HCT116 (cell line): ENCODE measurements at regions not wholly inside any gene's neighbourhood (a gene's known extent, or its start where the extent isn't known, plus 50 kb on each side); places are given as distances from the start of the nearest gene placed in this dataset.

Experiments used
- ATAC-seq: fragments of 200-7000 bp; cut with Tn5 transposase; 2 replicates; pipeline ENCODE4 v1.9.1; 2020; ENCODE audit warnings: mild to moderate bottlenecking, moderate library complexity
- BruUV-seq: library from RNA; stranded (reverse); fragments of 400-500 nt; replicated peaks from 2 replicates; lab custom pipeline; 2021; lab: Mats Ljungman, UMichigan
- CTCF ChIA-PET: fragments of 300-600 bp; sonication (Branson Sonifier 250); formaldehyde crosslinking; loops from one replicate; lab custom pipeline; 2021; ENCODE audit warnings: antibody characterized with exemption; lab: Charles Lee
- POLR2A ChIA-PET: fragments of 300-600, 350-600 bp; sonication (Branson Sonifier 250); formaldehyde crosslinking; loops from one replicate; lab custom pipeline; 2021; ENCODE audit warnings: antibody characterized with exemption; lab: Charles Lee
- RAD21 ChIA-PET, 2 experiments: fragments of 300-600 bp; sonication (Branson Sonifier 250); formaldehyde crosslinking; loops; one replicate each; lab custom pipeline; 2023; ENCODE audit warnings: low total read pairs in 2 of 2; ENCODE audit not compliant: uncharacterized antibody in 2 of 2, unreplicated experiment in 2 of 2, low non-redundant PET in 1 of 2; lab: Charles Lee
- DNase-seq: peaks from one replicate; pipeline ENCODE4 v3.0.0-alpha.2; 2010; ENCODE audit warnings: low read depth, low spot score
- H2AFZ ChIP-seq: fragments of 200-600 bp; shearing (Covaris generic), sonication (generic); 2 replicates; pipeline ENCODE4 v1.6.1; 2017; ENCODE audit warnings: low read depth, mixed run types, mixed read lengths, antibody characterized with exemption, low read length; ENCODE audit not compliant: poor library complexity, severe bottlenecking
- H3K27ac ChIP-seq: 2 replicates; pipeline ENCODE4 v1.5.1; 2012; ENCODE audit warnings: low read depth, low read length
- H3K27me3 ChIP-seq: fragments of 200-600 bp; sonication (generic); 2 replicates; pipeline ENCODE4 v1.6.1; 2016; ENCODE audit warnings: mixed run types, low read length, mixed read lengths; ENCODE audit not compliant: insufficient read depth
- H3K36me3 ChIP-seq, 2 experiments: fragments of 200-500 bp in 1 of 2; fragments of 200-600 bp in 1 of 2; sonication (Bioruptor generic) in 1 of 2; sonication (generic) in 1 of 2; 2 replicates each; pipeline versions ENCODE4 v1.5.1 to v1.6.1; 2014 to 2016; ENCODE audit warnings: low read length in 2 of 2, inconsistent platforms in 1 of 2, mixed read lengths in 1 of 2, mixed run types in 1 of 2; ENCODE audit not compliant: insufficient read depth in 2 of 2, control insufficient read depth in 1 of 2
- H3K4me1 ChIP-seq, 2 experiments: fragments of 200-600 bp in 1 of 2; sonication (generic) in 1 of 2; 2 replicates each; pipeline versions ENCODE4 v1.5.1 to v1.6.1; 2012 to 2017; ENCODE audit warnings: low read length in 2 of 2, inconsistent platforms in 1 of 2, mild to moderate bottlenecking in 1 of 2, mixed read lengths in 1 of 2, mixed run types in 1 of 2, moderate library complexity in 1 of 2; ENCODE audit not compliant: insufficient read depth in 2 of 2, control insufficient read depth in 1 of 2
- H3K4me2 ChIP-seq: fragments of 200-600 bp; sonication (generic); 2 replicates; pipeline ENCODE4 v1.6.1; 2017; ENCODE audit warnings: mixed run types, low read length, mixed read lengths
- H3K4me3 ChIP-seq, 2 experiments: fragments of 200-600 bp in 1 of 2; sonication (generic) in 1 of 2; replicated peaks in 1 of 2; 2 replicates each; pipeline ENCODE4 v1.5.1; 2011 to 2016; ENCODE audit warnings: low read length in 2 of 2, control low read depth in 1 of 2, low read depth in 1 of 2, mild to moderate bottlenecking in 1 of 2, mixed read lengths in 1 of 2, mixed run types in 1 of 2
- H3K79me2 ChIP-seq: fragments of 200-600 bp; sonication (generic); 2 replicates; pipeline ENCODE4 v1.6.1; 2017; ENCODE audit warnings: mild to moderate bottlenecking, mixed run types, low read length, moderate library complexity, mixed read lengths; ENCODE audit not compliant: insufficient read depth
- H3K9ac ChIP-seq: fragments of 200-600 bp; sonication (generic); 2 replicates; pipeline ENCODE4 v1.6.1; 2016; ENCODE audit warnings: low read length, mixed read lengths
- H3K9me2 ChIP-seq: fragments of 200-600 bp; sonication (generic), shearing (Covaris generic); 2 replicates; pipeline ENCODE4 v1.6.1; 2017; ENCODE audit warnings: mixed run types, mild to moderate bottlenecking, moderate library complexity; ENCODE audit not compliant: insufficient read depth
- H3K9me3 ChIP-seq, 2 experiments: fragments of 200-500 bp in 1 of 2; fragments of 200-600 bp in 1 of 2; sonication (Bioruptor generic) in 1 of 2; sonication (generic) in 1 of 2; 2 replicates each; pipeline ENCODE4 v1.6.1; 2014 to 2017; ENCODE audit warnings: low read length in 2 of 2, mixed read lengths in 2 of 2, inconsistent platforms in 1 of 2, low read depth in 1 of 2, mild to moderate bottlenecking in 1 of 2, mixed run types in 1 of 2, moderate library complexity in 1 of 2; ENCODE audit not compliant: control insufficient read depth in 1 of 2, insufficient read depth in 1 of 2
- H4K20me1 ChIP-seq: fragments of 200-600 bp; sonication (generic), shearing (Covaris generic); 2 replicates; pipeline ENCODE4 v1.6.1; 2017; ENCODE audit warnings: mixed run types, mild to moderate bottlenecking, moderate library complexity; ENCODE audit not compliant: insufficient read depth
- EZH2 ChIP-seq: fragments of 200-600 bp; sonication (generic); IDR thresholded peaks from 2 replicates; pipeline ENCODE4 v1.6.1; 2017; ENCODE audit warnings: antibody characterized with exemption, mixed run types
- JUND ChIP-seq: IDR thresholded peaks from 2 replicates; pipeline ENCODE4 v1.6.1; 2012
- POLR2AphosphoS5 ChIP-seq: IDR thresholded peaks from 2 replicates; pipeline ENCODE4 v1.6.1; 2011; ENCODE audit warnings: mild to moderate bottlenecking, low read depth, low read length, moderate library complexity
- SIN3A ChIP-seq: IDR thresholded peaks from 2 replicates; pipeline ENCODE4 v1.6.1; 2012; ENCODE audit warnings: low read depth
- SRF ChIP-seq: IDR thresholded peaks from 2 replicates; pipeline ENCODE4 v1.6.1; 2012; ENCODE audit warnings: low read depth
- YY1 ChIP-seq: IDR thresholded peaks from 2 replicates; pipeline ENCODE4 v1.6.1; 2011; ENCODE audit warnings: low read length, low read depth, moderate library complexity, mild to moderate bottlenecking; ENCODE audit not compliant: insufficient replicate concordance; ENCODE audit errors: extremely low read depth
- ZFX ChIP-seq: fragments of 450-650 bp; IDR thresholded peaks from 2 replicates; pipeline ENCODE4 v1.6.1; 2017
- intact Hi-C: fragments of 100-400 bp; cut with micrococcal nuclease; formaldehyde crosslinking; loops from 2 replicates; pipeline ENCODE4 v1.10.0; 2022
- TF ChIP-seq, protein P1 (sequence below): IDR thresholded peaks from 2 replicates; pipeline ENCODE4 v1.6.1; 2012; ENCODE audit warnings: low read depth
- TF ChIP-seq, protein P2 (sequence below): IDR thresholded peaks from 2 replicates; pipeline ENCODE4 v1.6.1; 2011; ENCODE audit warnings: mild to moderate bottlenecking, low read length, moderate library complexity; ENCODE audit not compliant: insufficient replicate concordance; ENCODE audit errors: extremely low read depth

DNA sequence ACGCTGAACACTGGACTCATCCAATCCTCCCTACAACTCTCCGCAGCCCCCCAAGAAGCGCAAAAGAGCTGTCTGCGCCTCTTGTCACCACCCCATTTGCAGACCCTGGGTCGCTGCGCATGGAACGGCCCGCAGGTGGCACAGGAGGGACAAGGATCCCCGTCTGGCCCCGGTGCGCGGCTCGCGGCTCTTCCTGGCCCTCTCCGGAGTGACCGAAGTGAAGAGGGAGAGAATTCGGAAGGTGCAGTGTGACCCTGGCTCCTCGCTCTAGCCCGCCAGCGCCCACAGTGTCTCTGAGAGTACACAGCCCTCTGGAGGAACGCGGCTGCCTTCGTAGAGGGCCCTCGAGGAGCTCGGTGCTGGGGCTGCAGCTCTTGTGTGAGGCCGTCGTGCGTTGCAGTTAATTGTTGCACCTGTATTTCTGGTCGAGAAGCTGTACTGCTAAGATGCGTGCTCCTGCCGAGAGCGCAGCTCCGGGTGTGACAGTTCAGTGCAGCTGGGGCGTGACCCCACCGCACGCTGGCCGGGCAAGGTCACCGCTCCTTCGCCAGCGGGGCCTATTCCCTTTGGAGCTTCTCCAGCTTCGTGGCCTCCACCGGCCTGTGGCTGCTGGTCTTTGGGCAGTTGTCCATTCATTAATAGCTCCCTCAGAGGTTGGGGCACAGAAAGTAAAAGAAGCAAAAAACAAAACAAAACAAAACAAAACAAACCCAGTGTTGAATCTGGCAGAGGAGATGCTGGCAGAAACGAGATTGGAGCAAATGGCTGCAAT is 119.0 kb downstream of the SEC23IP start:
- Histone ChIP-seq H3K9ac (no peak overlapping the region), H3K9me2 (no peaks in the 10 kb centered on the region), H3K79me2 (no peaks in the 10 kb centered on the region), H2AFZ (no peak overlapping the region), H3K4me3 (no peak overlapping the region), H3K27ac (no peak overlapping the region), H3K9me3 (no peaks in the 10 kb centered on the region), H3K36me3 (no peaks in the 10 kb centered on the region), H3K27me3 (peaks cover 21% of the 10 kb centered on the region), H3K4me1 (peaks cover 0 to 8% of the 10 kb centered on the region in 2 experiments; a peak in 2 of 4 replicates), H4K20me1 (no peaks in the 10 kb centered on the region), H3K4me2 (no peak overlapping the region)
- BruUV-seq, result no TSS peak
- ChIA-PET RAD21 (no interaction called here), CTCF (no interaction called here), POLR2A (no interaction called here)
- no peak for DNase-seq
- ATAC-seq, result no peak
- intact Hi-C loops, result no loop called here
- TF ChIP-seq SIN3A (no peak), ZFX (no peak), YY1 (no peak), SRF (no peak), POLR2AphosphoS5 (no peak), JUND (no peak), EZH2 (no peak)
- TF ChIP-seq, protein P1, sequence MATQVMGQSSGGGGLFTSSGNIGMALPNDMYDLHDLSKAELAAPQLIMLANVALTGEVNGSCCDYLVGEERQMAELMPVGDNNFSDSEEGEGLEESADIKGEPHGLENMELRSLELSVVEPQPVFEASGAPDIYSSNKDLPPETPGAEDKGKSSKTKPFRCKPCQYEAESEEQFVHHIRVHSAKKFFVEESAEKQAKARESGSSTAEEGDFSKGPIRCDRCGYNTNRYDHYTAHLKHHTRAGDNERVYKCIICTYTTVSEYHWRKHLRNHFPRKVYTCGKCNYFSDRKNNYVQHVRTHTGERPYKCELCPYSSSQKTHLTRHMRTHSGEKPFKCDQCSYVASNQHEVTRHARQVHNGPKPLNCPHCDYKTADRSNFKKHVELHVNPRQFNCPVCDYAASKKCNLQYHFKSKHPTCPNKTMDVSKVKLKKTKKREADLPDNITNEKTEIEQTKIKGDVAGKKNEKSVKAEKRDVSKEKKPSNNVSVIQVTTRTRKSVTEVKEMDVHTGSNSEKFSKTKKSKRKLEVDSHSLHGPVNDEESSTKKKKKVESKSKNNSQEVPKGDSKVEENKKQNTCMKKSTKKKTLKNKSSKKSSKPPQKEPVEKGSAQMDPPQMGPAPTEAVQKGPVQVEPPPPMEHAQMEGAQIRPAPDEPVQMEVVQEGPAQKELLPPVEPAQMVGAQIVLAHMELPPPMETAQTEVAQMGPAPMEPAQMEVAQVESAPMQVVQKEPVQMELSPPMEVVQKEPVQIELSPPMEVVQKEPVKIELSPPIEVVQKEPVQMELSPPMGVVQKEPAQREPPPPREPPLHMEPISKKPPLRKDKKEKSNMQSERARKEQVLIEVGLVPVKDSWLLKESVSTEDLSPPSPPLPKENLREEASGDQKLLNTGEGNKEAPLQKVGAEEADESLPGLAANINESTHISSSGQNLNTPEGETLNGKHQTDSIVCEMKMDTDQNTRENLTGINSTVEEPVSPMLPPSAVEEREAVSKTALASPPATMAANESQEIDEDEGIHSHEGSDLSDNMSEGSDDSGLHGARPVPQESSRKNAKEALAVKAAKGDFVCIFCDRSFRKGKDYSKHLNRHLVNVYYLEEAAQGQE, result no peak
- TF ChIP-seq, protein P2, sequence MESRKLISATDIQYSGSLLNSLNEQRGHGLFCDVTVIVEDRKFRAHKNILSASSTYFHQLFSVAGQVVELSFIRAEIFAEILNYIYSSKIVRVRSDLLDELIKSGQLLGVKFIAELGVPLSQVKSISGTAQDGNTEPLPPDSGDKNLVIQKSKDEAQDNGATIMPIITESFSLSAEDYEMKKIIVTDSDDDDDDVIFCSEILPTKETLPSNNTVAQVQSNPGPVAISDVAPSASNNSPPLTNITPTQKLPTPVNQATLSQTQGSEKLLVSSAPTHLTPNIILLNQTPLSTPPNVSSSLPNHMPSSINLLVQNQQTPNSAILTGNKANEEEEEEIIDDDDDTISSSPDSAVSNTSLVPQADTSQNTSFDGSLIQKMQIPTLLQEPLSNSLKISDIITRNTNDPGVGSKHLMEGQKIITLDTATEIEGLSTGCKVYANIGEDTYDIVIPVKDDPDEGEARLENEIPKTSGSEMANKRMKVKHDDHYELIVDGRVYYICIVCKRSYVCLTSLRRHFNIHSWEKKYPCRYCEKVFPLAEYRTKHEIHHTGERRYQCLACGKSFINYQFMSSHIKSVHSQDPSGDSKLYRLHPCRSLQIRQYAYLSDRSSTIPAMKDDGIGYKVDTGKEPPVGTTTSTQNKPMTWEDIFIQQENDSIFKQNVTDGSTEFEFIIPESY, result no peak
